ENCODE measurements at regions not wholly inside any gene's neighbourhood (a gene's known extent, or its start where the extent isn't known, plus 50 kb on each side); places are given as distances from the start of the nearest gene placed in this dataset.

DNA sequence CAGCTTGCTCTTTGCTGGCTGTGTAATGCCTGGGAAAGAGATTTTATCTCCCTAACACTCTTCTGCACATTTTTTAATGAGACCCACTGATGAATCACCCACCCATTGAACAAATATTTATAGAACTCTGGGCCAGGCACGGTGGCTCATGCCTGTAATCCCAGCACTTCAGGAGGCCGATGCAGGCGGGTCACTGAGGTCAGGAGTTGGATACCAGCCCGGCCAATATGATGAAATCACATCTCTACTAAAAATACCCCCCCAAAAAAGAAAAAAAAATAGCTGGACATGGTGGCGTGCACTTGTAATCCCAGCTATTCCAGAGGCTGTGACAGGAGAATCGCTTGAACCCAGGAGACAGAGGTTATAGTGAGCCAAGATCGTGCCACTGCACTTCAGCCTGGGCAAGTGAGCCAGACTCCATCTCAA, 82.1 kb upstream of the SIRPA start:
- no peaks in the 10 kb centered on the region for H3K36me3 ChIP-seq (ENCODE audit: control insufficient read depth, insufficient read depth, low read length)
- H3K79me1 ChIP-seq (ENCODE audit: low read depth in 1 of 2, low read length in 2 of 2), result peaks cover 0 to 11% of the 10 kb centered on the region in 2 experiments; a peak in 1 of 4 replicates
- peak overlapping the region; percentile 97 for H2BK20ac ChIP-seq (ENCODE audit: low read depth, low read length)
- peak overlapping the region; percentile 71; the same call in 1 of the 2 replicates for H3K56ac ChIP-seq (ENCODE audit: extremely low read depth, insufficient read depth, low read length)
- DNase-seq (peak; percentile 97), ATAC-seq (ENCODE audit: low read depth) (peak; percentile 68)
- H4K5ac ChIP-seq (ENCODE audit: low read depth, low read length), result peak overlapping the region; percentile 90; the same call in 1 of the 2 replicates
- WGBS, 2 experiments (ENCODE audit: extremely low coverage in 2 of 2, insufficient read length in 1 of 2), result no CpG with 5 or more reads among the region's 7 CpGs
- peak overlapping the region; percentile 79 for H3K23ac ChIP-seq (ENCODE audit: low read depth, low read length)
- BruUV-seq (replicated peaks), result no TSS peak
- H3K4ac ChIP-seq (ENCODE audit: low read depth, low read length), result peak overlapping the region; percentile 81
- dilution Hi-C loops (cut with HindIII; ENCODE audit: low sequenced_read_pairs, unreplicated experiment), result no loop called here
- no peak overlapping the region for H3K4me3 ChIP-seq (ENCODE audit: insufficient read depth, low read depth, low read length)
- H4K20me1 ChIP-seq (ENCODE audit: insufficient read depth, low read length), result no peaks in the 10 kb centered on the region
- in situ Hi-C loops (cut with MboI; ENCODE audit: low sequenced_read_pairs), result no loop called here
- ChIA-PET POLR2A (ENCODE audit: unreplicated experiment) (interaction anchor here (0.5 to 0.6 kb wide), 3 partner anchors 9 to 546 kb away, joined by 3 to 4 read pairs (median 3); no protein-coding TSS in a partner anchor), CTCF (interaction anchor here (2.5 kb wide), 1 partner anchor 11 kb away, joined by 6 read pairs; no protein-coding TSS in a partner anchor)
- TF ChIP-seq POLR2A (IDR thresholded peaks at IDR 0.05; ENCODE audit: low read depth, low read length), result no peak
- peak; percentile 95 for TF ChIP-seq CEBPB (IDR thresholded peaks at IDR 0.05; ENCODE audit: low read depth, low read length)
- peak; percentile 88 for TF ChIP-seq BHLHE40 (IDR thresholded peaks at IDR 0.05; ENCODE audit: low read depth, low read length)
- TF ChIP-seq, protein P1, sequence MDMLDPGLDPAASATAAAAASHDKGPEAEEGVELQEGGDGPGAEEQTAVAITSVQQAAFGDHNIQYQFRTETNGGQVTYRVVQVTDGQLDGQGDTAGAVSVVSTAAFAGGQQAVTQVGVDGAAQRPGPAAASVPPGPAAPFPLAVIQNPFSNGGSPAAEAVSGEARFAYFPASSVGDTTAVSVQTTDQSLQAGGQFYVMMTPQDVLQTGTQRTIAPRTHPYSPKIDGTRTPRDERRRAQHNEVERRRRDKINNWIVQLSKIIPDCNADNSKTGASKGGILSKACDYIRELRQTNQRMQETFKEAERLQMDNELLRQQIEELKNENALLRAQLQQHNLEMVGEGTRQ (IDR thresholded peaks at IDR 0.05; ENCODE audit: low read depth, low read length), result no peak
- TF ChIP-seq, protein P2, sequence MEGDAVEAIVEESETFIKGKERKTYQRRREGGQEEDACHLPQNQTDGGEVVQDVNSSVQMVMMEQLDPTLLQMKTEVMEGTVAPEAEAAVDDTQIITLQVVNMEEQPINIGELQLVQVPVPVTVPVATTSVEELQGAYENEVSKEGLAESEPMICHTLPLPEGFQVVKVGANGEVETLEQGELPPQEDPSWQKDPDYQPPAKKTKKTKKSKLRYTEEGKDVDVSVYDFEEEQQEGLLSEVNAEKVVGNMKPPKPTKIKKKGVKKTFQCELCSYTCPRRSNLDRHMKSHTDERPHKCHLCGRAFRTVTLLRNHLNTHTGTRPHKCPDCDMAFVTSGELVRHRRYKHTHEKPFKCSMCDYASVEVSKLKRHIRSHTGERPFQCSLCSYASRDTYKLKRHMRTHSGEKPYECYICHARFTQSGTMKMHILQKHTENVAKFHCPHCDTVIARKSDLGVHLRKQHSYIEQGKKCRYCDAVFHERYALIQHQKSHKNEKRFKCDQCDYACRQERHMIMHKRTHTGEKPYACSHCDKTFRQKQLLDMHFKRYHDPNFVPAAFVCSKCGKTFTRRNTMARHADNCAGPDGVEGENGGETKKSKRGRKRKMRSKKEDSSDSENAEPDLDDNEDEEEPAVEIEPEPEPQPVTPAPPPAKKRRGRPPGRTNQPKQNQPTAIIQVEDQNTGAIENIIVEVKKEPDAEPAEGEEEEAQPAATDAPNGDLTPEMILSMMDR (conservative IDR thresholded peaks at IDR 0.05; ENCODE audit: low read depth, low read length), result no peak
- no peak for TF ChIP-seq RAD21 (IDR thresholded peaks at IDR 0.05; ENCODE audit: low read length)
- TF ChIP-seq SMC3 (IDR thresholded peaks at IDR 0.05; ENCODE audit: low read depth, low read length), result peak; percentile 6; the same call in 1 of the 2 replicates
- no peak for TF ChIP-seq CHD1 (IDR thresholded peaks at IDR 0.05; ENCODE audit: low read depth, low read length)
- peak; percentile 86 for TF ChIP-seq FOS (IDR thresholded peaks at IDR 0.05; ENCODE audit: low read depth, low read length)
- 0 out of 2 replicates have a peak, but pooled peaks have one; percentile 2 for TF ChIP-seq MAFK (IDR thresholded peaks at IDR 0.05; ENCODE audit: low read depth, low read length)
- H3K14ac ChIP-seq (replicated peaks; ENCODE audit: low read depth, low read length), result peak overlapping the region; percentile 79
- no peak overlapping the region for H2AK9ac ChIP-seq (replicated peaks; ENCODE audit: low read depth, low read length, poor library complexity)
- H3K27ac ChIP-seq (ENCODE audit: insufficient read depth, low read length), result peak overlapping the region; percentile 87
- H2AFZ ChIP-seq (replicated peaks; ENCODE audit: low read length, poor library complexity), result no peak overlapping the region
- peak overlapping the region; percentile 78; the same call in 1 of the 2 replicates for H3K18ac ChIP-seq (ENCODE audit: low read depth, low read length)
- H2BK5ac ChIP-seq (ENCODE audit: low read depth, low read length, poor library complexity, severe bottlenecking), result peak overlapping the region; percentile 92
- H2BK15ac ChIP-seq (ENCODE audit: low read depth, low read length), result peak overlapping the region; percentile 65; the same call in 2 of the 3 replicates
- no peak overlapping the region for H3K9ac ChIP-seq (ENCODE audit: low read depth, low read length)
- H4K8ac ChIP-seq (ENCODE audit: low read depth in 2 of 2, low read length in 2 of 2), result peak overlapping the region; percentile 73 to 76
- peaks cover 52% of the 10 kb centered on the region for H3K9me1 ChIP-seq (ENCODE audit: insufficient read depth, low read length)
- H3K4me2 ChIP-seq (ENCODE audit: low read depth, low read length), result no peak overlapping the region
- peak overlapping the region; percentile 88 for H4K91ac ChIP-seq (ENCODE audit: insufficient read depth, low read depth, low read length)
- no peaks in the 10 kb centered on the region for H3K27me3 ChIP-seq (ENCODE audit: control insufficient read depth, insufficient read depth, low read length)
- intact Hi-C loops (cut with micrococcal nuclease), result no loop called here
- H2AK5ac ChIP-seq (ENCODE audit: low read depth, low read length), result peak overlapping the region; percentile 65
- no peaks in the 10 kb centered on the region for H3K9me3 ChIP-seq (ENCODE audit: control insufficient read depth, insufficient read depth, low read length)
- peak overlapping the region; percentile 94 for H2BK120ac ChIP-seq (ENCODE audit: low read depth, low read length)
- peaks cover 59% of the 10 kb centered on the region for H3K4me1 ChIP-seq (ENCODE audit: control insufficient read depth, insufficient read depth, low read length)

All from IMR-90 (cell line).